ENCODE measurements at regions not wholly inside any gene's neighbourhood (a gene's known extent, or its start where the extent isn't known, plus 50 kb on each side); places are given as distances from the start of the nearest gene placed in this dataset.

DNA sequence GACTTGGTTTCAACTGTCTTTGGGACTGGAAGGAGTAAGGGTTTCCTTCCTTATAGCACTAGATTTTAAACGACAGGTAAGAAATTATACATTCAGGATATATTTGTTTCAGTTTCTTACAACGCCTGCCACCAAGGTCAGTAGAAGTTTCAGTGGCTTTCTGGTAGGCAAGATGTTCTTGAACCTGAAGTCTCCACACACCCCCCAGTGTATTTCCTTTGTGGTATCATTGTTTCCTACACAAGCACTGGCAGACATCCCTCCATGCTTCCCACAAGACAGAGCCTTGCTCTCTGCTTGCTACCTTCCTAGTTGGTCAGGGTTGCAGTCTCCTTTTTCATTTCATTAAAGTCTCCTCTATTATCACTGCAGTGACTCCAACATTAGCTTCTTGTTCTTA lies 283.1 kb downstream of the FLRT2 start:
- ChIA-PET CTCF (no interaction called here), POLR2A (no interaction called here)
- Histone ChIP-seq H3K9me3 (ENCODE audit: control insufficient read depth, insufficient read depth, low read depth, low read length) (no peaks in the 10 kb centered on the region), H3K27ac (ENCODE audit: low read length) (no peak overlapping the region), H3K4me3 (ENCODE audit: low read depth in 2 of 2, low read length in 2 of 2) (no peak overlapping the region), H3K27me3 (ENCODE audit: control insufficient read depth, insufficient read depth, low read length) (no peaks in the 10 kb centered on the region), H3K36me3 (ENCODE audit: control insufficient read depth, insufficient read depth, low read length) (no peaks in the 10 kb centered on the region), H3K4me1 (ENCODE audit: control insufficient read depth, insufficient read depth, low read length) (no peaks in the 10 kb centered on the region)
- ATAC-seq, result no peak
- BruUV-seq (replicated peaks), result no TSS peak
- in situ Hi-C loops (cut with HindIII; ENCODE audit: low pct_unique_long_range_greater_than_20kb, low sequenced_read_pairs) (no loop called here), intact Hi-C loops (cut with micrococcal nuclease; ENCODE audit: unreplicated experiment) (no loop called here)
- TF ChIP-seq, protein P1, sequence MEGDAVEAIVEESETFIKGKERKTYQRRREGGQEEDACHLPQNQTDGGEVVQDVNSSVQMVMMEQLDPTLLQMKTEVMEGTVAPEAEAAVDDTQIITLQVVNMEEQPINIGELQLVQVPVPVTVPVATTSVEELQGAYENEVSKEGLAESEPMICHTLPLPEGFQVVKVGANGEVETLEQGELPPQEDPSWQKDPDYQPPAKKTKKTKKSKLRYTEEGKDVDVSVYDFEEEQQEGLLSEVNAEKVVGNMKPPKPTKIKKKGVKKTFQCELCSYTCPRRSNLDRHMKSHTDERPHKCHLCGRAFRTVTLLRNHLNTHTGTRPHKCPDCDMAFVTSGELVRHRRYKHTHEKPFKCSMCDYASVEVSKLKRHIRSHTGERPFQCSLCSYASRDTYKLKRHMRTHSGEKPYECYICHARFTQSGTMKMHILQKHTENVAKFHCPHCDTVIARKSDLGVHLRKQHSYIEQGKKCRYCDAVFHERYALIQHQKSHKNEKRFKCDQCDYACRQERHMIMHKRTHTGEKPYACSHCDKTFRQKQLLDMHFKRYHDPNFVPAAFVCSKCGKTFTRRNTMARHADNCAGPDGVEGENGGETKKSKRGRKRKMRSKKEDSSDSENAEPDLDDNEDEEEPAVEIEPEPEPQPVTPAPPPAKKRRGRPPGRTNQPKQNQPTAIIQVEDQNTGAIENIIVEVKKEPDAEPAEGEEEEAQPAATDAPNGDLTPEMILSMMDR (IDR thresholded peaks at IDR 0.05), result no peak
- TF ChIP-seq SIN3A (IDR thresholded peaks at IDR 0.05; ENCODE audit: borderline replicate concordance, insufficient read depth, low read depth, low read length) (no peak), POLR2AphosphoS5 (IDR thresholded peaks at IDR 0.05; ENCODE audit: low read depth, low read length) (no peak), TCF7L2 (IDR thresholded peaks at IDR 0.05; ENCODE audit: low read depth, low read length) (no peak)
- TF ChIP-seq, protein P2, sequence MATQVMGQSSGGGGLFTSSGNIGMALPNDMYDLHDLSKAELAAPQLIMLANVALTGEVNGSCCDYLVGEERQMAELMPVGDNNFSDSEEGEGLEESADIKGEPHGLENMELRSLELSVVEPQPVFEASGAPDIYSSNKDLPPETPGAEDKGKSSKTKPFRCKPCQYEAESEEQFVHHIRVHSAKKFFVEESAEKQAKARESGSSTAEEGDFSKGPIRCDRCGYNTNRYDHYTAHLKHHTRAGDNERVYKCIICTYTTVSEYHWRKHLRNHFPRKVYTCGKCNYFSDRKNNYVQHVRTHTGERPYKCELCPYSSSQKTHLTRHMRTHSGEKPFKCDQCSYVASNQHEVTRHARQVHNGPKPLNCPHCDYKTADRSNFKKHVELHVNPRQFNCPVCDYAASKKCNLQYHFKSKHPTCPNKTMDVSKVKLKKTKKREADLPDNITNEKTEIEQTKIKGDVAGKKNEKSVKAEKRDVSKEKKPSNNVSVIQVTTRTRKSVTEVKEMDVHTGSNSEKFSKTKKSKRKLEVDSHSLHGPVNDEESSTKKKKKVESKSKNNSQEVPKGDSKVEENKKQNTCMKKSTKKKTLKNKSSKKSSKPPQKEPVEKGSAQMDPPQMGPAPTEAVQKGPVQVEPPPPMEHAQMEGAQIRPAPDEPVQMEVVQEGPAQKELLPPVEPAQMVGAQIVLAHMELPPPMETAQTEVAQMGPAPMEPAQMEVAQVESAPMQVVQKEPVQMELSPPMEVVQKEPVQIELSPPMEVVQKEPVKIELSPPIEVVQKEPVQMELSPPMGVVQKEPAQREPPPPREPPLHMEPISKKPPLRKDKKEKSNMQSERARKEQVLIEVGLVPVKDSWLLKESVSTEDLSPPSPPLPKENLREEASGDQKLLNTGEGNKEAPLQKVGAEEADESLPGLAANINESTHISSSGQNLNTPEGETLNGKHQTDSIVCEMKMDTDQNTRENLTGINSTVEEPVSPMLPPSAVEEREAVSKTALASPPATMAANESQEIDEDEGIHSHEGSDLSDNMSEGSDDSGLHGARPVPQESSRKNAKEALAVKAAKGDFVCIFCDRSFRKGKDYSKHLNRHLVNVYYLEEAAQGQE (IDR thresholded peaks at IDR 0.05; ENCODE audit: insufficient read depth in 1 of 2, low read depth in 2 of 2, low read length in 1 of 2), result no peak
- no peak for DNase-seq (ENCODE audit: low read depth, low spot score)

DNA sequence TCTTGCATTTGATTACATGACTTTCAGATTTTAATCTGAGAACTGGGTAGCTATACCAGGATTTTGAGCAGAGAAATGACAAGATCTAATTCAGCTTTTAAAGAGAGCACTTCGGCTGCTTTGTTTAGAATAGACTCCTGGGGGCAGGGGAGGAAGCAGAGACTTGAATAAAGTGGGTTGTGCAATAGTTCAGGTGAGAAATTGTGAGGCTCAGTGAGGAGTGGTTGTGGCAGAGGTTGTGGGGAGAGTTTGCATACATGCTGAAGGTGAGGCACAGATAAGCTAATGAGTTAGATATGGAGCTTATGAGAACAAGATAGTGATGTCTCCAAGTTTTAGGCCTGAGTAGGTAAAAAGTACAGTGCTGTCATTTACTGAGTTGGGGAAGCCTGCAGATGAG lies 281.4 kb downstream of the FLRT2 start:
- Histone ChIP-seq H3K27ac (ENCODE audit: low read length) (no peak overlapping the region), H3K27me3 (ENCODE audit: control insufficient read depth, insufficient read depth, low read length) (no peaks in the 10 kb centered on the region), H3K9me3 (ENCODE audit: control insufficient read depth, insufficient read depth, low read depth, low read length) (no peaks in the 10 kb centered on the region), H3K4me3 (ENCODE audit: low read depth in 2 of 2, low read length in 2 of 2) (no peak overlapping the region), H3K4me1 (ENCODE audit: control insufficient read depth, insufficient read depth, low read length) (no peaks in the 10 kb centered on the region), H3K36me3 (ENCODE audit: control insufficient read depth, insufficient read depth, low read length) (no peaks in the 10 kb centered on the region)
- POLR2A ChIA-PET, result no interaction called here
- in situ Hi-C loops (cut with HindIII; ENCODE audit: low pct_unique_long_range_greater_than_20kb, low sequenced_read_pairs), result no loop called here
- BruUV-seq (replicated peaks), result no TSS peak
- CTCF ChIA-PET, result no interaction called here
- intact Hi-C loops (cut with micrococcal nuclease; ENCODE audit: unreplicated experiment), result no loop called here
- ATAC-seq (no peak), DNase-seq (ENCODE audit: low read depth, low spot score) (no peak)
- TF ChIP-seq SIN3A (IDR thresholded peaks at IDR 0.05; ENCODE audit: borderline replicate concordance, insufficient read depth, low read depth, low read length), result no peak
- TF ChIP-seq, protein P1 (IDR thresholded peaks at IDR 0.05), result no peak
- TF ChIP-seq, protein P2 (IDR thresholded peaks at IDR 0.05; ENCODE audit: insufficient read depth in 1 of 2, low read depth in 2 of 2, low read length in 1 of 2), result no peak
- TF ChIP-seq TCF7L2 (IDR thresholded peaks at IDR 0.05; ENCODE audit: low read depth, low read length), result no peak
- TF ChIP-seq POLR2AphosphoS5 (IDR thresholded peaks at IDR 0.05; ENCODE audit: low read depth, low read length), result no peak

All from Panc1 (cell line).